ENCODE measurements at regions not wholly inside any gene's neighbourhood (a gene's known extent, or its start where the extent isn't known, plus 50 kb on each side); places are given as distances from the start of the nearest gene placed in this dataset.

DNA sequence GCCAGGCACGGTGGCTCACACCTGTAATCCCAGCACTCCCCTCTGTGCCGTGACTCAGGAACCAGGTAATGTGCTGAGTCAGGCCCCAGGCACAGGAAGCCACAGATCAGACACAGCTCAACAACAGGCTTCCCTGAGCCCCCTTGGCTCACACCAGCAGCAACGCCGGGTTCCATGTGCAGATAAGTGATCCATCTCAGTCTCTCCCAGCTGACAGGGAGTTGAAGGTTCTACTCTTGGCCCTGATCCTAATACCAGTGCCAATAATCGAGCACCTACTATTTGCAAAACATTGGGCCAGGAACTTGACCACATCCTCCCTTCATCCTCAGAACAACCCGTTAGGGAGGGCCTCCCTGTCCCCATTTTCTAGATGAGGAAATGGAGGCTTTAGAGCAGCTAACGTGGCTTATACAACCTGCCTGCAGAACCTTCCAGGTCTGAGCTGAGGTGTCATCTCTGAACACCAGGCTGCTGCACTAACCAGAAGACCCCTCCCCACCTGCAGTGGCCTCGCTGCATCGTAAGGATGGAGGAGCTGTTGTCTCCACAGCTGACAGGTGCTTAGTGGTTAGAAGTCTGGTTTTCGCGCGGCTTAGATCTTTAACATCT lies 64.8 kb upstream of the AMZ2 start:
- TF ChIP-seq, protein P1, sequence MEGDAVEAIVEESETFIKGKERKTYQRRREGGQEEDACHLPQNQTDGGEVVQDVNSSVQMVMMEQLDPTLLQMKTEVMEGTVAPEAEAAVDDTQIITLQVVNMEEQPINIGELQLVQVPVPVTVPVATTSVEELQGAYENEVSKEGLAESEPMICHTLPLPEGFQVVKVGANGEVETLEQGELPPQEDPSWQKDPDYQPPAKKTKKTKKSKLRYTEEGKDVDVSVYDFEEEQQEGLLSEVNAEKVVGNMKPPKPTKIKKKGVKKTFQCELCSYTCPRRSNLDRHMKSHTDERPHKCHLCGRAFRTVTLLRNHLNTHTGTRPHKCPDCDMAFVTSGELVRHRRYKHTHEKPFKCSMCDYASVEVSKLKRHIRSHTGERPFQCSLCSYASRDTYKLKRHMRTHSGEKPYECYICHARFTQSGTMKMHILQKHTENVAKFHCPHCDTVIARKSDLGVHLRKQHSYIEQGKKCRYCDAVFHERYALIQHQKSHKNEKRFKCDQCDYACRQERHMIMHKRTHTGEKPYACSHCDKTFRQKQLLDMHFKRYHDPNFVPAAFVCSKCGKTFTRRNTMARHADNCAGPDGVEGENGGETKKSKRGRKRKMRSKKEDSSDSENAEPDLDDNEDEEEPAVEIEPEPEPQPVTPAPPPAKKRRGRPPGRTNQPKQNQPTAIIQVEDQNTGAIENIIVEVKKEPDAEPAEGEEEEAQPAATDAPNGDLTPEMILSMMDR (conservative IDR thresholded peaks at IDR 0.05) = no peak
- TF ChIP-seq EZH2 (IDR thresholded peaks at IDR 0.05; ENCODE audit: low read depth) = no peak

All from PC-9 (cell line).